GM18861 (cell line): ENCODE measurements at regions not wholly inside any gene's neighbourhood (a gene's known extent, or its start where the extent isn't known, plus 50 kb on each side); places are given as distances from the start of the nearest gene placed in this dataset.
"Not testable (repeated sequence)": the region's sequence is repeated elsewhere in the genome, so short reads cannot be mapped to it uniquely, and the experiment has no call there.

Source experiments
- ATAC-seq: cut with Tn5 transposase; IDR thresholded peaks from one replicate; pipeline ENCODE4 v1.9.1; 2021; ENCODE audit not compliant: unreplicated experiment

GRCh38 chr14:40760704-40761103, 846.0 kb upstream of the LRFN5 start:
- ATAC-seq, result no peak

- no peak for ATAC-seq
Observed at GRCh38 chr14:40758076-40758475, 848.6 kb upstream of the LRFN5 start.

GRCh38 chr14:40757376-40757950, 849.2 kb upstream of the LRFN5 start:
- no peak for ATAC-seq

- ATAC-seq, result no peak
Observed at GRCh38 chr14:40733206-40733605, 873.5 kb upstream of the LRFN5 start.

- no peak for ATAC-seq
Observed at GRCh38 chr14:40727107-40727506, 879.6 kb upstream of the LRFN5 start.

GRCh38 chr14:40713387-40713786, 893.3 kb upstream of the LRFN5 start:
- no peak for ATAC-seq

- no peak for ATAC-seq
Observed at GRCh38 chr14:40697231-40697630, 909.4 kb upstream of the LRFN5 start.

GRCh38 chr14:40694023-40694422, 912.7 kb upstream of the LRFN5 start:
- ATAC-seq, result no peak

GRCh38 chr14:40691066-40691465, 915.6 kb upstream of the LRFN5 start:
- no peak for ATAC-seq

- no peak for ATAC-seq
Observed at GRCh38 chr14:40685764-40686163, 920.9 kb upstream of the LRFN5 start.

- ATAC-seq, result no peak
Observed at GRCh38 chr14:40684328-40684727, 922.3 kb upstream of the LRFN5 start.

GRCh38 chr14:40682131-40682913, 924.4 kb upstream of the LRFN5 start:
- no peak for ATAC-seq

- no peak for ATAC-seq
Observed at GRCh38 chr14:40679256-40679655, 927.4 kb upstream of the LRFN5 start.

GRCh38 chr14:40677206-40677605, 929.5 kb upstream of the LRFN5 start:
- not testable (repeated sequence) for ATAC-seq

- no peak for ATAC-seq
Observed at GRCh38 chr14:40674502-40674901, 932.2 kb upstream of the LRFN5 start.

GRCh38 chr14:40656311-40656710, 950.4 kb upstream of the LRFN5 start:
- no peak for ATAC-seq

- ATAC-seq, result no peak
Observed at GRCh38 chr14:40652089-40652691, 954.5 kb upstream of the LRFN5 start.

GRCh38 chr14:40630471-40630870, 976.2 kb upstream of the LRFN5 start:
- ATAC-seq, result no peak

GRCh38 chr14:40629551-40630137, 977.0 kb upstream of the LRFN5 start:
- not testable (repeated sequence) for ATAC-seq

- ATAC-seq, result no peak
Observed at GRCh38 chr14:40629144-40629543, 977.5 kb upstream of the LRFN5 start.

- ATAC-seq, result no peak
Observed at GRCh38 chr14:40623643-40624042, 983.0 kb upstream of the LRFN5 start.
